ENCODE measurements at regions not wholly inside any gene's neighbourhood (a gene's known extent, or its start where the extent isn't known, plus 50 kb on each side); places are given as distances from the start of the nearest gene placed in this dataset.

DNA sequence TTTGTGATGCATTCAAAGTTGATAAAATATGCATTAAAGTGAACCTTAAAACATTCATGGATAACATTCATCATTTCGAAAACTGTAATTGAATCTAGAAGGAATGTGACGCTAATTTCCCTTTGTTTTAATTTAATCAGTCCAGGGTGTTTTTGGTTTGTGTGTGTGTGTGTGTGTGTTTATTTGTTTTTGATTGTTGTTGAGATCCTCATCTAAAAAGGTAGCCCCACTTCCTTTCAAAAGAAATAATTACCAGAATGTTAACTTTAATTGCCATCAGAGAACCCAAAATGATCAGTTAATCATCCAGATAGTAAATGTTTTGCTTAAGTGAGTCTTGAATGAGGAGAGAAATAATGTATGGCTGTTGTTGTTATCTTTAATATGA is 74.5 kb upstream of the PTPRZ1 start:
- H3K27ac ChIP-seq, result no peak overlapping the region
- H3K4me3 ChIP-seq, result no peak overlapping the region
- TF ChIP-seq, protein P1, sequence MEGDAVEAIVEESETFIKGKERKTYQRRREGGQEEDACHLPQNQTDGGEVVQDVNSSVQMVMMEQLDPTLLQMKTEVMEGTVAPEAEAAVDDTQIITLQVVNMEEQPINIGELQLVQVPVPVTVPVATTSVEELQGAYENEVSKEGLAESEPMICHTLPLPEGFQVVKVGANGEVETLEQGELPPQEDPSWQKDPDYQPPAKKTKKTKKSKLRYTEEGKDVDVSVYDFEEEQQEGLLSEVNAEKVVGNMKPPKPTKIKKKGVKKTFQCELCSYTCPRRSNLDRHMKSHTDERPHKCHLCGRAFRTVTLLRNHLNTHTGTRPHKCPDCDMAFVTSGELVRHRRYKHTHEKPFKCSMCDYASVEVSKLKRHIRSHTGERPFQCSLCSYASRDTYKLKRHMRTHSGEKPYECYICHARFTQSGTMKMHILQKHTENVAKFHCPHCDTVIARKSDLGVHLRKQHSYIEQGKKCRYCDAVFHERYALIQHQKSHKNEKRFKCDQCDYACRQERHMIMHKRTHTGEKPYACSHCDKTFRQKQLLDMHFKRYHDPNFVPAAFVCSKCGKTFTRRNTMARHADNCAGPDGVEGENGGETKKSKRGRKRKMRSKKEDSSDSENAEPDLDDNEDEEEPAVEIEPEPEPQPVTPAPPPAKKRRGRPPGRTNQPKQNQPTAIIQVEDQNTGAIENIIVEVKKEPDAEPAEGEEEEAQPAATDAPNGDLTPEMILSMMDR (IDR thresholded peaks at IDR 0.05), result no peak
- no peaks in the 10 kb centered on the region for H3K27me3 ChIP-seq (replicated peaks; ENCODE audit: insufficient read depth)
- ATAC-seq (ENCODE audit: insufficient number of reproducible peaks, low FRiP score, low read depth) (no peak), DNase-seq (ENCODE audit: low spot score) (no peak)
- H3K9me3 ChIP-seq, result no peaks in the 10 kb centered on the region
- no peaks in the 10 kb centered on the region for H3K36me3 ChIP-seq
- no peaks in the 10 kb centered on the region for H3K4me1 ChIP-seq (ENCODE audit: control insufficient read depth in 1 of 2, low read depth in 2 of 2)

DNA sequence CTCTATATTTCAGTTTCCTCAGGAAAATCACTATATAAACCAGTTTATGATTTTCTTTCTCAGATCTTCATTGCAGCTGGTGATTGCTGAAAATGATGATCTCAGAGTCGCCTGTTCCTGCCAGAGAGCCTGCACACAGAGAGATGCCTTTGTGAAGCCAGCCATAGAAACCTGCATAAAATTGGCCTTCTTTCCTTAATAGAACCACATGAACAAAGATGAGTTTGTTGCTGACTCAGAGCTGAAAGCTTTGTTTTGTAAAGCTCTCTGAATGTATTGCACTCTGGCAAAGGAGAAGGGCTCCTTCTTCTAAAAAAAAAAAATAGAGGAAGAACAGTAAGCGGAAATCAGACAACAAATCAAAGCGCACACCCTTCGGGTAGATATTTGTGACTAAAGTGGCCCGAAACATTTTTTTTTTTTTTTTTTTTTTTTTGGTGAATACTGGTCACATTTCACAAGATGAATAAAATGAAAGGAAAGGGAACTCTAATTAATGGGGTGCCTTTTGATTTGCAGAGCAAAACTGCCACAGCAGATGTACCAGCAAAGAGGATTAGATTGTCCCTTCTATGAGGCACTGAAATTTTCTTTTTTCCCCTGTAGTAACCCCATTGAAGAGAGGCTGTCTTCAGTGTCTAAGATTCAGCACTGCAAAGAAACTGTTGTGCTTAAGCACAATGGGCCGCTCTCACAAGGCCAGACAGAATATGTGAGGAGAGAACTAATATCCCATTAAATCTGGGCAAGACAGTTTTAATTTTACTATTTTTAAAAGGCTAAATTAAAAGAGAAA is 75.1 kb upstream of the PTPRZ1 start:
- no peaks in the 10 kb centered on the region for H3K9me3 ChIP-seq
- H3K27ac ChIP-seq, result no peak overlapping the region
- ATAC-seq (ENCODE audit: insufficient number of reproducible peaks, low FRiP score, low read depth) (no peak), DNase-seq (ENCODE audit: low spot score) (no peak)
- no peaks in the 10 kb centered on the region for H3K27me3 ChIP-seq (replicated peaks; ENCODE audit: insufficient read depth)
- no peaks in the 10 kb centered on the region for H3K4me1 ChIP-seq (ENCODE audit: control insufficient read depth in 1 of 2, low read depth in 2 of 2)
- no peaks in the 10 kb centered on the region for H3K36me3 ChIP-seq
- TF ChIP-seq, protein P1 (IDR thresholded peaks at IDR 0.05), result no peak
- H3K4me3 ChIP-seq, result no peak overlapping the region

DNA sequence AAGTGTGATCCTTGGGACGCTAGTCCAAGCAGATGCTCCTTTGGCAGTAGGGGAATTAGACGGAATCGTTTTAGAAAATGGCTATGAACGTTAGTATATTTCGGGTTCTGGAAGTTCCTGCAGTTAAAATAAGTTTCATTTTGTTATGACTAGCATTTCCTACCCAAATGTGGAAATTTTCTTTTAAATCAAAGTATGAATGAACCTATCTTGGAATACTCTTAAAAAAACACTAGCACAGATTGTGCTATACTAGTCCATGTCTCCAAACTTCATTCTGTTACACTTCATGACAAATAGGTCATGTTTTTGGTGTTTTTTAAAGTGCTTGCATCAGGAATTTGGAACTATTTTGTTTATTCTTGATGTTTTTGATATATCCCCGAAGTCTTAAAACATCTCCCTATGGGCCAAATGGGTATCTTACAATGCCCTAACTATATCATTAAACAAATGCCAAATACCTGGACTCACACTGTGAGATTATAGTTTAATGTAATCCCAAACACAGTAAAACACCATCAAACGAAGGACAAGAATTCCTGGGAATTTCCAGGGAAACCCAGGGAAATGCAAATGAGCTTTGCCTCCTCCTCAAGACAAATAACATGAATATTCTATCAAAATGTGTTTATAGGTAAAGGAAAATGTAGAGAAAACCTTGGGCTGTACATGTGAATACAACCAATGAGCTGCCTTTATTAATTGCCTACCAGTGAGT is 75.9 kb upstream of the PTPRZ1 start:
- TF ChIP-seq, protein P1 (IDR thresholded peaks at IDR 0.05), result no peak
- DNase-seq (ENCODE audit: low spot score), result no peak
- no peak overlapping the region for H3K27ac ChIP-seq

DNA sequence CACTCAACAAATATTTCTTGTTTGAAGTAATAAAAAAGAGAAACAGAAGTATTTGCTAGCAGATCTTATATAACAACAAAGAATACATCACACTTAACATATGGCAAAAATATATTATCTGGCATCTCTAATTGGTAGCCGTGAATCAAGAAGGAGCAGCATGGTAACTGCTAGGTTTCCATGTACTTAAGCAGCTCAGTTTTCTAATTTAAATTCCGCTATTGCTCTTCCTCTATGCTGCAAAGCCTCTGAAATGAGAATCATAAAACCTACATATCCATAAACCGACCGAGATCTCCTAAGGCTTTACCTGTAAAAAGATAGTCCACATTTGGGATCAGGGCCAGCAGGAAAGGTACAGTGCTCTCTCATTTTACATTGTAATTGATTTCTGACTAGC is 76.6 kb upstream of the PTPRZ1 start:
- TF ChIP-seq, protein P1 (IDR thresholded peaks at IDR 0.05), result no peak
- Histone ChIP-seq H3K4me3 (no peak overlapping the region), H3K4me1 (ENCODE audit: control insufficient read depth in 1 of 2, low read depth in 2 of 2) (no peaks in the 10 kb centered on the region), H3K27me3 (replicated peaks; ENCODE audit: insufficient read depth) (no peaks in the 10 kb centered on the region), H3K27ac (no peak overlapping the region), H3K9me3 (no peaks in the 10 kb centered on the region), H3K36me3 (no peaks in the 10 kb centered on the region)
- no peak for DNase-seq (ENCODE audit: low spot score)
- ATAC-seq (ENCODE audit: insufficient number of reproducible peaks, low FRiP score, low read depth), result no peak

More for the DNA sequence above, 75.9 kb upstream of the PTPRZ1 start:
- Histone ChIP-seq H3K36me3 (no peaks in the 10 kb centered on the region), H3K4me3 (no peak overlapping the region), H3K4me1 (ENCODE audit: control insufficient read depth in 1 of 2, low read depth in 2 of 2) (no peaks in the 10 kb centered on the region), H3K27me3 (replicated peaks; ENCODE audit: insufficient read depth) (no peaks in the 10 kb centered on the region), H3K9me3 (no peaks in the 10 kb centered on the region)
- ATAC-seq (ENCODE audit: insufficient number of reproducible peaks, low FRiP score, low read depth), result no peak

DNA sequence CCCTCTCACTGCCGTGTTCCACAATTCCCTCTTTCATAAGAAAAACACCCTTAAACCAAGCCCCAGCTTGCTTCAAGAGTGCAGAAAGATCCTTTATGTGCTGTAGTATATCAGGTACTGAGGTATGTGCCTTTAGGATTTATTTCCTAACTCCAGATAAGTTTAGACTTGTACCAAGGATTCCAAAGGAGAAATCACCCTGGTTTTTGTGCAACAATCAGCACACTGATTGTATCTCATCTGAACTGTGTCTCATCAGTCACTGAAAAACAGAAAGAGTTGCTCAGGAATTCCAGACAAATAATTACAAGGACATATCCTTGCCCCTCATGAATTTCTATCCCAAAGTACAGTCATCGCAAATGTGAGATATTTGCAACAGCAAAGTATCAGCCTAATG is 77.2 kb upstream of the PTPRZ1 start:
- H3K4me3 ChIP-seq, result no peak overlapping the region
- no peaks in the 10 kb centered on the region for H3K9me3 ChIP-seq
- H3K27me3 ChIP-seq (replicated peaks; ENCODE audit: insufficient read depth), result no peaks in the 10 kb centered on the region
- DNase-seq (ENCODE audit: low spot score) (no peak), ATAC-seq (ENCODE audit: insufficient number of reproducible peaks, low FRiP score, low read depth) (no peak)
- no peaks in the 10 kb centered on the region for H3K4me1 ChIP-seq (ENCODE audit: control insufficient read depth in 1 of 2, low read depth in 2 of 2)
- no peak overlapping the region for H3K27ac ChIP-seq
- TF ChIP-seq, protein P1 (IDR thresholded peaks at IDR 0.05), result no peak
- H3K36me3 ChIP-seq, result no peaks in the 10 kb centered on the region
